ENCODE measurements at regions not wholly inside any gene's neighbourhood (a gene's known extent, or its start where the extent isn't known, plus 50 kb on each side); places are given as distances from the start of the nearest gene placed in this dataset.

GRCh38 chr18:45540125-45540524 is 75.2 kb upstream of the SLC14A2 start:
- TF ChIP-seq CTCF (IDR thresholded peaks at IDR 0.05) (no peak), ZFX (IDR thresholded peaks at IDR 0.05; ENCODE audit: borderline replicate concordance) (no peak)

GRCh38 chr18:45541421-45541820 is 73.9 kb upstream of the SLC14A2 start:
- TF ChIP-seq ZFX (IDR thresholded peaks at IDR 0.05; ENCODE audit: borderline replicate concordance) (no peak), CTCF (IDR thresholded peaks at IDR 0.05) (no peak)
- H3K27ac ChIP-seq, result no peak overlapping the region

More at GRCh38 chr18:45540125-45540524, 75.2 kb upstream of the SLC14A2 start:
- H3K27ac ChIP-seq, result no peak overlapping the region

GRCh38 chr18:45542043-45542442 is 73.2 kb upstream of the SLC14A2 start:
- TF ChIP-seq CTCF (IDR thresholded peaks at IDR 0.05), result no peak
- no peak for TF ChIP-seq ZFX (IDR thresholded peaks at IDR 0.05; ENCODE audit: borderline replicate concordance)

GRCh38 chr18:45547910-45548309 is 67.4 kb upstream of the SLC14A2 start:
- no peak for TF ChIP-seq ZFX (IDR thresholded peaks at IDR 0.05; ENCODE audit: borderline replicate concordance)
- no peak for TF ChIP-seq CTCF (IDR thresholded peaks at IDR 0.05)
- H3K27ac ChIP-seq, result no peak overlapping the region

More at GRCh38 chr18:45542043-45542442, 73.2 kb upstream of the SLC14A2 start:
- H3K27ac ChIP-seq, result no peak overlapping the region

GRCh38 chr18:45548614-45549013 is 66.7 kb upstream of the SLC14A2 start:
- no peak for TF ChIP-seq CTCF (IDR thresholded peaks at IDR 0.05)
- TF ChIP-seq ZFX (IDR thresholded peaks at IDR 0.05; ENCODE audit: borderline replicate concordance), result no peak
- H3K27ac ChIP-seq, result no peak overlapping the region

GRCh38 chr18:45549290-45549689 is 66.0 kb upstream of the SLC14A2 start:
- TF ChIP-seq ZFX (IDR thresholded peaks at IDR 0.05; ENCODE audit: borderline replicate concordance) (no peak), CTCF (IDR thresholded peaks at IDR 0.05) (no peak)
- no peak overlapping the region for H3K27ac ChIP-seq

GRCh38 chr18:45551142-45551815 is 64.0 kb upstream of the SLC14A2 start:
- no peak overlapping the region for H3K27ac ChIP-seq
- TF ChIP-seq ZFX (IDR thresholded peaks at IDR 0.05; ENCODE audit: borderline replicate concordance) (no peak), CTCF (IDR thresholded peaks at IDR 0.05) (no peak)

Measured in 22Rv1 (cell line).